ENCODE measurements at regions not wholly inside any gene's neighbourhood (a gene's known extent, or its start where the extent isn't known, plus 50 kb on each side); places are given as distances from the start of the nearest gene placed in this dataset.

- 51 to 55% methylated on average over 5 of the region's 5 CpGs for WGBS, 2 donors
- DNase-seq (no peak), FAIRE-seq (no peak), ATAC-seq (no peak)
- no peak overlapping the region for H3K4me3 ChIP-seq
- no peaks in the 10 kb centered on the region for H3K4me1 ChIP-seq
- TF ChIP-seq, protein P1, sequence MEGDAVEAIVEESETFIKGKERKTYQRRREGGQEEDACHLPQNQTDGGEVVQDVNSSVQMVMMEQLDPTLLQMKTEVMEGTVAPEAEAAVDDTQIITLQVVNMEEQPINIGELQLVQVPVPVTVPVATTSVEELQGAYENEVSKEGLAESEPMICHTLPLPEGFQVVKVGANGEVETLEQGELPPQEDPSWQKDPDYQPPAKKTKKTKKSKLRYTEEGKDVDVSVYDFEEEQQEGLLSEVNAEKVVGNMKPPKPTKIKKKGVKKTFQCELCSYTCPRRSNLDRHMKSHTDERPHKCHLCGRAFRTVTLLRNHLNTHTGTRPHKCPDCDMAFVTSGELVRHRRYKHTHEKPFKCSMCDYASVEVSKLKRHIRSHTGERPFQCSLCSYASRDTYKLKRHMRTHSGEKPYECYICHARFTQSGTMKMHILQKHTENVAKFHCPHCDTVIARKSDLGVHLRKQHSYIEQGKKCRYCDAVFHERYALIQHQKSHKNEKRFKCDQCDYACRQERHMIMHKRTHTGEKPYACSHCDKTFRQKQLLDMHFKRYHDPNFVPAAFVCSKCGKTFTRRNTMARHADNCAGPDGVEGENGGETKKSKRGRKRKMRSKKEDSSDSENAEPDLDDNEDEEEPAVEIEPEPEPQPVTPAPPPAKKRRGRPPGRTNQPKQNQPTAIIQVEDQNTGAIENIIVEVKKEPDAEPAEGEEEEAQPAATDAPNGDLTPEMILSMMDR (IDR thresholded peaks at IDR 0.05): no peak
- no peaks in the 10 kb centered on the region for H3K36me3 ChIP-seq
- no peaks in the 10 kb centered on the region for H3K9me3 ChIP-seq
- H3K27me3 ChIP-seq: peaks cover 0 to 3% (median 0%) of the 10 kb centered on the region in 4 donors
- intact Hi-C loops (cut with DNase I): no loop called here
- H3K27ac ChIP-seq: no peak overlapping the region
Measured at GRCh38 chr13:76797361-76797760, 88.8 kb downstream of the KCTD12 start.

GRCh38 chr13:76796851-76797250 lies 89.4 kb downstream of the KCTD12 start:
- TF ChIP-seq, protein P1 (IDR thresholded peaks at IDR 0.05): no peak
- ATAC-seq: no peak
- no peaks in the 10 kb centered on the region for H3K36me3 ChIP-seq
- no peaks in the 10 kb centered on the region for H3K4me1 ChIP-seq
- DNase-seq: no peak
- H3K4me3 ChIP-seq: no peak overlapping the region
- no peak for FAIRE-seq
- no peaks in the 10 kb centered on the region for H3K9me3 ChIP-seq
- H3K27me3 ChIP-seq: peaks cover 0 to 3% (median 0%) of the 10 kb centered on the region in 4 donors
- intact Hi-C loops (cut with DNase I): no loop called here
- 73 to 80% methylated on average over 3 of the region's 3 CpGs for WGBS, 2 donors
- no peak overlapping the region for H3K27ac ChIP-seq

DNA sequence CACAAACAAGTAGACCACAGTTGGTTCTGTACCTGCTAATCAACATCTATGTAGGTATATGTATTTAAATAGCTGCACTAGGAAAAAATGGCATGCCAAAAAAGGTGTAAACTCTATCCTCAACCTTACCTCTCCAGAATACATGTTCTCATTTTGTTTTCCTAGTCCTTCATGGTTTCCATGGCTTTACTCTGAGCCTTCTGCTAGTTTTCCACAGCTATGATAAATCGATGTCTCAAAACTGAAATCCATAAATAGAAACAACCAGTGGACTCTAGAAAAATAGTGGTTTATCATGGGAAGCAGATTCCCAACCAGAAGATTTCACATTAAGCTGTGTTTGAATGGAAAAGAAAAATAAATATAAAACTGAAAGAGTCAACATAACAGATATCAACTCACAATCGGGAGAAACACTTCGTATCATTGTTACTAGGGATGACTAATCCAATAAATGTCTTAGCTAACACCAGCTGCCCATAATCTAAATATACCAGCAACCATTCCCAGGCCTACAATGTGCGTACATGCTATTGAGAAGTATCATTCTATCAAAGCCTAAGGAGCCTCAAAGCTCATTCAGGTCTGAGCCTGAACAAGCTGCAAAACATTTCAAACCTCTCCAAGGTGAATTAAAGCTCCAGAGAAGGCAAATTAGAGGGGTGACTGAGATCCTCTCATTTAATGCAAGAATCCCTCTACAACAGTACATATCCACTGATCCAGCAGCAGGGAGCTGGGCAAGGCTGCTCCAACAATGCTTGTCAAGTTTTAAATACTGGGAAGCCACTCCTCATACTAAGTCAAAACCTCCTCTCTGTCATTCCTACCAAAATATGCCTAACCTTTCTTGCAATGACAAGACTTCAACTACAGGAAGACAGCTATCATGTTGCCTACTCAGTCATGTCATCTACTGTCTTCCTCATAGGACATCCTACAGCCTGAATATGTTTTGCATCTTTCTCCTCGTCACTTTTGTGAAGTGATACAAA lies 90.2 kb downstream of the KCTD12 start:
- Histone ChIP-seq H3K27ac (no peak overlapping the region), H3K36me3 (no peaks in the 10 kb centered on the region), H3K9me3 (no peaks in the 10 kb centered on the region), H3K4me3 (no peak overlapping the region), H3K27me3 (no peaks in the 10 kb centered on the region), H3K4me1 (no peaks in the 10 kb centered on the region)
- no peak for FAIRE-seq
- intact Hi-C loops (cut with DNase I): no loop called here
- no peak for DNase-seq
- peak; percentile 13 to 74 (median 58) for ATAC-seq
- TF ChIP-seq, protein P1 (IDR thresholded peaks at IDR 0.05): no peak
- 43 to 47% methylated on average over 5 of the region's 5 CpGs for WGBS, 2 donors

DNA sequence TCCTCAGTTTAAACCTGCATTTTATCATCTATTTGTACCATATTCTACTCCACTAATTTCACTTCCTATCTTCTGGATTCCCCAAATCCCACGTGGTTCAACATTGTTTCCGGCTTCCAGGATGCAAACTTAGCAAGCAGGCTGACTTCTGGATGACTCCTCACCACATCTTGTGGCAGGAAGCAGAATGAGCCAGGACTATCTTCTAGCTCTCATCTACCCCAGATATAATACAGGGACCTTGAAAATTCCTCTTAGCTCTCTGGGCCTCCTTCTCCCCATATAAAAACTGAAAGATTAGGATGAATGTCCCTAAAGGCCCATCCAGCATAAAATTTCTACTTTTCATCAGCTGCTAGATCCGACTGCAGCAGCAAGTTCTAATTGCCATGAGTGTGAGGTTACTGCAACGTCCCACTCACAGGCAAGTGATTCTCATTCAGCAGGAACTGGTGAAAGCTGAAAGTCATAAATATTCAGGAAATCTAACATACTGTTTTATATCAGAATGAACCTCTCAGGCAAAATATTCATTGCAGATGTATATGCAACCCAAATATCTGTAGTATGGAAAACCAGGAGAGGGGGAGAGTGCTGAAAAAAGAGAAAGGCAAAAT lies 93.4 kb downstream of the KCTD12 start:
- TF ChIP-seq, protein P1 (IDR thresholded peaks at IDR 0.05): no peak
- DNase-seq (peak in 1 of 6 donors; percentile 37), FAIRE-seq (no peak), ATAC-seq (peak in 2 of 4 donors; percentile 38 to 77)
- no peaks in the 10 kb centered on the region for H3K27me3 ChIP-seq
- no peaks in the 10 kb centered on the region for H3K36me3 ChIP-seq
- no peak overlapping the region for H3K4me3 ChIP-seq
- no peak overlapping the region for H3K27ac ChIP-seq
- H3K4me1 ChIP-seq: no peaks in the 10 kb centered on the region
- H3K9me3 ChIP-seq: no peaks in the 10 kb centered on the region
- intact Hi-C loops (cut with DNase I): no loop called here
- 60 to 62% methylated on average over 4 of the region's 4 CpGs for WGBS, 2 donors
